ENCODE measurements at regions not wholly inside any gene's neighbourhood (a gene's known extent, or its start where the extent isn't known, plus 50 kb on each side); places are given as distances from the start of the nearest gene placed in this dataset.

- peak; percentile 53 to 57 for TF ChIP-seq RAD21 (conservative IDR thresholded peaks at IDR 0.05 in 1 of 2, IDR thresholded peaks at IDR 0.05 in 1 of 2)
- TF ChIP-seq MAX (IDR thresholded peaks at IDR 0.05), result peak; percentile 80
- peak; percentile 55; the same call in 1 of the 2 replicates for TF ChIP-seq GATA3 (IDR thresholded peaks at IDR 0.05; ENCODE audit: borderline replicate concordance)
Measured at GRCh38 chr17:79400989-79401703, 209.7 kb downstream of the RBFOX3 start (continued).

DNA sequence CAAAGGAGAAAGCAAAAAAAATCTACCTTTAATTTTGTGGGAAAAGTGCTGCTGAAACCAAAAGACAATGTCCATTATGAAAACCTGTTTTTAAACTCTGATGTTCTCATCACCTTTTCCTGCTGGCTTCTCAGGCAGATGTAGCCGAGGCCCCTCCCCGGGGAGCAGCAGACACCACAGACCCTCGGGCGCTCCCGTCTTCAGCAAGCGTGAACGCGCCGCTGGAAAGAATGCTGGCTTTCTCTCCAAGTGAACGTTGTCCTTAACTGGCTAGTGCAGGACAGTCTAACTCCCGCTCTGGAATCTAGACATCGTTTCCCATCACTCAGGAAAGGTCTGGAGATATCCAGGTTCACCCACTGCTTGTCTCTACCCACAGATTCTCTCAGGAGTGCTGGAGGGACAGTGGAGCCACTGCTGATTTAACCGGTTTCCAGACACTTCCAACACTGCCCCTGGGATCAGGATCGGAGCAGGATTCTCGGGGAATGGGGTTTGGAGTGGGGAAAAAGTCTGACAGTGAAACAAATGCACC lies 211.2 kb downstream of the RBFOX3 start:
- ChIA-PET CTCF (interaction anchor here (1.0 to 31.1 kb wide), 6 partner anchors 11 to 312 kb away, joined by 3 to 782 read pairs (median 31); no protein-coding TSS in a partner anchor), POLR2A (no interaction called here)
- FAIRE-seq, result no peak
- WGBS (ENCODE audit: missing lambda C conversion rate), result 88% methylated on average over 15 of the region's 15 CpGs
- Histone ChIP-seq H3K4me2 (no peak overlapping the region), H3K4me3 (no peak overlapping the region), H3K9me3 (no peaks in the 10 kb centered on the region), H3K4me1 (peaks cover 15% of the 10 kb centered on the region; the same call in 2 of the 3 replicates), H3K27ac (peak overlapping the region in 1 of 2 experiments; percentile 83; a peak in 1 of 6 replicates)
- ATAC-seq, result no peak
- TF ChIP-seq, protein P1, sequence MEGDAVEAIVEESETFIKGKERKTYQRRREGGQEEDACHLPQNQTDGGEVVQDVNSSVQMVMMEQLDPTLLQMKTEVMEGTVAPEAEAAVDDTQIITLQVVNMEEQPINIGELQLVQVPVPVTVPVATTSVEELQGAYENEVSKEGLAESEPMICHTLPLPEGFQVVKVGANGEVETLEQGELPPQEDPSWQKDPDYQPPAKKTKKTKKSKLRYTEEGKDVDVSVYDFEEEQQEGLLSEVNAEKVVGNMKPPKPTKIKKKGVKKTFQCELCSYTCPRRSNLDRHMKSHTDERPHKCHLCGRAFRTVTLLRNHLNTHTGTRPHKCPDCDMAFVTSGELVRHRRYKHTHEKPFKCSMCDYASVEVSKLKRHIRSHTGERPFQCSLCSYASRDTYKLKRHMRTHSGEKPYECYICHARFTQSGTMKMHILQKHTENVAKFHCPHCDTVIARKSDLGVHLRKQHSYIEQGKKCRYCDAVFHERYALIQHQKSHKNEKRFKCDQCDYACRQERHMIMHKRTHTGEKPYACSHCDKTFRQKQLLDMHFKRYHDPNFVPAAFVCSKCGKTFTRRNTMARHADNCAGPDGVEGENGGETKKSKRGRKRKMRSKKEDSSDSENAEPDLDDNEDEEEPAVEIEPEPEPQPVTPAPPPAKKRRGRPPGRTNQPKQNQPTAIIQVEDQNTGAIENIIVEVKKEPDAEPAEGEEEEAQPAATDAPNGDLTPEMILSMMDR (IDR thresholded peaks at IDR 0.05), result no peak
- TF ChIP-seq JUN (IDR thresholded peaks at IDR 0.05) (no peak), ESRRA (IDR thresholded peaks at IDR 0.05; ENCODE audit: borderline replicate concordance, low read length) (no peak), KDM1A (IDR thresholded peaks at IDR 0.05; ENCODE audit: low read depth) (no peak), FOSB (CRISPR knock-in tag; IDR thresholded peaks at IDR 0.05) (no peak), ELK1 (IDR thresholded peaks at IDR 0.05; ENCODE audit: low read depth, low read length) (no peak), EHMT2 (IDR thresholded peaks at IDR 0.05; ENCODE audit: low read depth) (no peak), CBX2 (IDR thresholded peaks at IDR 0.05; ENCODE audit: borderline replicate concordance, low read depth) (no peak)
- TF ChIP-seq, protein P2, sequence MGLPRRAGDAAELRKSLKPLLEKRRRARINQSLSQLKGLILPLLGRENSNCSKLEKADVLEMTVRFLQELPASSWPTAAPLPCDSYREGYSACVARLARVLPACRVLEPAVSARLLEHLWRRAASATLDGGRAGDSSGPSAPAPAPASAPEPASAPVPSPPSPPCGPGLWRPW (IDR thresholded peaks at IDR 0.05), result no peak
- TF ChIP-seq, protein P3, sequence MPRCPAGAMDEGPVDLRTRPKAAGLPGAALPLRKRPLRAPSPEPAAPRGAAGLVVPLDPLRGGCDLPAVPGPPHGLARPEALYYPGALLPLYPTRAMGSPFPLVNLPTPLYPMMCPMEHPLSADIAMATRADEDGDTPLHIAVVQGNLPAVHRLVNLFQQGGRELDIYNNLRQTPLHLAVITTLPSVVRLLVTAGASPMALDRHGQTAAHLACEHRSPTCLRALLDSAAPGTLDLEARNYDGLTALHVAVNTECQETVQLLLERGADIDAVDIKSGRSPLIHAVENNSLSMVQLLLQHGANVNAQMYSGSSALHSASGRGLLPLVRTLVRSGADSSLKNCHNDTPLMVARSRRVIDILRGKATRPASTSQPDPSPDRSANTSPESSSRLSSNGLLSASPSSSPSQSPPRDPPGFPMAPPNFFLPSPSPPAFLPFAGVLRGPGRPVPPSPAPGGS (IDR thresholded peaks at IDR 0.05), result no peak
- no peak for DNase-seq (ENCODE audit: low read depth in 1 of 2, low spot score in 1 of 2)

- no peak overlapping the region for H3K27ac ChIP-seq
- FAIRE-seq (no peak), DNase-seq (ENCODE audit: low read depth in 1 of 2, low spot score in 1 of 2) (no peak), ATAC-seq (no peak)
- H3K4me1 ChIP-seq, result peaks cover 15% of the 10 kb centered on the region; the same call in 2 of the 3 replicates
- POLR2A ChIA-PET, result no interaction called here
- TF ChIP-seq KDM5A (IDR thresholded peaks at IDR 0.05) (no peak), CBX2 (IDR thresholded peaks at IDR 0.05; ENCODE audit: borderline replicate concordance, low read depth) (no peak), CEBPB (IDR thresholded peaks at IDR 0.05) (no peak), JUNB (IDR thresholded peaks at IDR 0.05) (no peak), MAZ (IDR thresholded peaks at IDR 0.05; ENCODE audit: borderline replicate concordance, low read depth, low read length) (no peak), POLR2A (IDR thresholded peaks at IDR 0.05; ENCODE audit: low read length) (no peak), RFX5 (IDR thresholded peaks at IDR 0.05) (no peak)
- CTCF ChIA-PET, result interaction anchor here (2.0 to 31.1 kb wide), 5 partner anchors 23 to 312 kb away, joined by 7 to 782 read pairs (median 88); partner anchors contain the start of gene RBFOX3
- H3K4me3 ChIP-seq, result no peak overlapping the region
- no peak overlapping the region for H3K4me2 ChIP-seq
- 93% methylated on average over 20 of the region's 20 CpGs for WGBS (ENCODE audit: missing lambda C conversion rate)
- no peaks in the 10 kb centered on the region for H3K9me3 ChIP-seq
Measured at GRCh38 chr17:79398441-79398840, 212.4 kb downstream of the RBFOX3 start.

Measured in A549 (cell line).